Neural cell (in vitro differentiated cells): ENCODE measurements at regions not wholly inside any gene's neighbourhood (a gene's known extent, or its start where the extent isn't known, plus 50 kb on each side); places are given as distances from the start of the nearest gene placed in this dataset.
"Not testable (repeated sequence)": the region's sequence is repeated elsewhere in the genome, so short reads cannot be mapped to it uniquely, and the experiment has no call there.

Source experiments
- H2AFZ ChIP-seq: fragments of 200-600, 300-800 bp; sonication (generic), shearing (Covaris generic); 2 replicates; pipeline ENCODE4 v1.6.0; 2014; ENCODE audit warnings: low read depth, mild to moderate bottlenecking, antibody characterized with exemption, low read length, moderate library complexity
- H3F3A ChIP-seq: fragments of 200-600 bp; shearing (Covaris generic); 2 replicates; pipeline ENCODE4 v1.6.1; 2016; ENCODE audit warnings: mild to moderate bottlenecking, moderate library complexity, mixed read lengths, antibody characterized with exemption, low read length; ENCODE audit not compliant: insufficient read depth, poor library complexity, severe bottlenecking
- H3K27ac ChIP-seq: fragments of 200-600, 300-800 bp; sonication (generic), shearing (Covaris generic); 2 replicates; pipeline ENCODE4 v1.5.1; 2014; ENCODE audit warnings: mild to moderate bottlenecking, low read length, moderate library complexity
- H3K27me3 ChIP-seq: fragments of 300-800, 200-600 bp; sonication (generic), shearing (Covaris generic); 2 replicates; pipeline ENCODE4 v1.6.0; 2014; ENCODE audit warnings: mild to moderate bottlenecking, low read depth, low read length, moderate library complexity; ENCODE audit not compliant: insufficient read depth
- H3K36me3 ChIP-seq: fragments of 300-800, 200-600 bp; sonication (generic), shearing (Covaris generic); 2 replicates; pipeline ENCODE4 v1.5.1; 2014; ENCODE audit warnings: mild to moderate bottlenecking, antibody characterized with exemption, low read length, moderate library complexity; ENCODE audit not compliant: insufficient read depth
- H3K4me2 ChIP-seq: fragments of 300-800, 200-600 bp; sonication (generic), shearing (Covaris generic); 2 replicates; pipeline ENCODE4 v1.6.0; 2014; ENCODE audit warnings: mild to moderate bottlenecking, low read length
- H3K4me3 ChIP-seq: fragments of 300-800, 200-600 bp; sonication (generic), shearing (Covaris generic); 2 replicates; pipeline ENCODE4 v1.5.1; 2014; ENCODE audit warnings: mild to moderate bottlenecking, low read length, moderate library complexity
- H3K79me2 ChIP-seq: fragments of 200-600 bp; shearing (Covaris generic); replicated peaks from 2 replicates; pipeline ENCODE4 v1.6.0; 2014; ENCODE audit warnings: mild to moderate bottlenecking, low read length, moderate library complexity; ENCODE audit not compliant: insufficient read depth
- H3K9ac ChIP-seq: fragments of 300-800, 200-600 bp; sonication (generic), shearing (Covaris generic); 2 replicates; pipeline ENCODE4 v1.6.1; 2016; ENCODE audit warnings: mild to moderate bottlenecking, low read length, mixed read lengths
- H3K9me2 ChIP-seq: fragments of 200-600 bp; shearing (Covaris generic); 2 replicates; pipeline ENCODE4 v1.6.1; 2016; ENCODE audit warnings: mild to moderate bottlenecking, low read length, mixed read lengths; ENCODE audit not compliant: insufficient read depth
- H3K9me3 ChIP-seq: fragments of 200-600, 300-800 bp; sonication (generic), shearing (Covaris generic); 2 replicates; pipeline ENCODE4 v1.6.1; 2016; ENCODE audit warnings: mild to moderate bottlenecking, mixed run types, low read length, moderate library complexity, mixed read lengths
- H4K20me1 ChIP-seq: fragments of 200-600 bp; shearing (Covaris generic); 2 replicates; pipeline ENCODE4 v1.6.1; 2016; ENCODE audit warnings: mild to moderate bottlenecking, mixed run types; ENCODE audit not compliant: insufficient read depth
- EP300 ChIP-seq: fragments of 450-650 bp; conservative IDR thresholded peaks from 2 replicates; pipeline ENCODE4 v1.6.1; 2014; ENCODE audit warnings: antibody characterized with exemption, mild to moderate bottlenecking, moderate library complexity; ENCODE audit not compliant: poor library complexity, severe bottlenecking
- EZH2 ChIP-seq: fragments of 200-600, 300-800 bp; shearing (Covaris generic), sonication (generic); IDR thresholded peaks from 2 replicates; pipeline ENCODE4 v1.6.1; 2014; ENCODE audit warnings: antibody characterized with exemption, low read length, borderline replicate concordance, mild to moderate bottlenecking; ENCODE audit not compliant: insufficient read depth, poor library complexity, severe bottlenecking
- MXI1 ChIP-seq: fragments of 450-650 bp; conservative IDR thresholded peaks from 2 replicates; pipeline ENCODE4 v1.6.1; 2014; ENCODE audit warnings: antibody characterized with exemption, mild to moderate bottlenecking; ENCODE audit not compliant: poor library complexity, severe bottlenecking
- POLR2AphosphoS5 ChIP-seq: IDR thresholded peaks from 2 replicates; pipeline ENCODE4 v1.6.1; 2012
- RAD21 ChIP-seq: fragments of 450-650 bp; conservative IDR thresholded peaks from 2 replicates; pipeline ENCODE4 v1.6.1; 2014; ENCODE audit warnings: antibody characterized with exemption, mild to moderate bottlenecking, moderate library complexity
- SMC3 ChIP-seq: fragments of 450-650 bp; conservative IDR thresholded peaks from 2 replicates; pipeline ENCODE4 v1.6.1; 2014; ENCODE audit warnings: antibody characterized with exemption, mild to moderate bottlenecking, moderate library complexity; ENCODE audit not compliant: poor library complexity
- TAF1 ChIP-seq: IDR thresholded peaks from 2 replicates; pipeline ENCODE4 v1.6.1; 2012; ENCODE audit warnings: low read depth
- TF ChIP-seq, protein P1 (sequence below): IDR thresholded peaks from 2 replicates; pipeline ENCODE4 v1.6.1; 2012; ENCODE audit warnings: borderline replicate concordance
- TF ChIP-seq, protein P2 (sequence below): fragments of 450-650 bp; IDR thresholded peaks from 2 replicates; pipeline ENCODE4 v1.5.1; 2014; ENCODE audit warnings: antibody characterized with exemption, mild to moderate bottlenecking, moderate library complexity; ENCODE audit not compliant: poor library complexity, severe bottlenecking

DNA sequence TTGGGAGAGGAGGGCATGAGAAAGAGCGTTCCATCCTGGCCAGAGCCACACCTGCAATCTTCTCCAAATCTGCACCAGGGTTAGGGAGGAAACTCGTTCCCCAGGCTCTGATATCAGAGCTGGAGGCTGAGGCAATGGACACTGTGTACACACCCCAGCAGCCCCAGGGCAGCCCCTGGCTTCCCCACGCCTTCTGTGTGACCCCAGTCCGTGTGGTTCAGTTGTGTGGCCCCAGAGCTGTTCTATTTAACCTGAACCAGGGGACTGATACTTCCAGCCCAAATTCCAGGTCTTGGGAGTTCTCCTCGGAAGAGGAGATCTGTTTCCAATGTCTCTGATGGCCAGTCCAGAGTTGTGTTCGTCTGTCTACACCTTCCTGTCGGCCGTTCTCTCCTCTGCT, 242.6 kb upstream of the EXOC2 start:
- no peaks in the 10 kb centered on the region for H4K20me1 ChIP-seq
- no peak overlapping the region for H3K4me2 ChIP-seq
- H3K27me3 ChIP-seq = no peaks in the 10 kb centered on the region
- H3K36me3 ChIP-seq = no peaks in the 10 kb centered on the region
- no peak overlapping the region for H3K27ac ChIP-seq
- H3K79me2 ChIP-seq = no peaks in the 10 kb centered on the region
- H3K9me2 ChIP-seq = no peaks in the 10 kb centered on the region
- H3K9ac ChIP-seq = no peak overlapping the region
- no peak overlapping the region for H3K4me3 ChIP-seq
- no peaks in the 10 kb centered on the region for H3K9me3 ChIP-seq
- H2AFZ ChIP-seq = no peak overlapping the region
- no peak for TF ChIP-seq SMC3
- TF ChIP-seq EP300 = no peak
- no peak for TF ChIP-seq RAD21
- TF ChIP-seq TAF1 = no peak
- TF ChIP-seq EZH2 = no peak
- TF ChIP-seq, protein P1, sequence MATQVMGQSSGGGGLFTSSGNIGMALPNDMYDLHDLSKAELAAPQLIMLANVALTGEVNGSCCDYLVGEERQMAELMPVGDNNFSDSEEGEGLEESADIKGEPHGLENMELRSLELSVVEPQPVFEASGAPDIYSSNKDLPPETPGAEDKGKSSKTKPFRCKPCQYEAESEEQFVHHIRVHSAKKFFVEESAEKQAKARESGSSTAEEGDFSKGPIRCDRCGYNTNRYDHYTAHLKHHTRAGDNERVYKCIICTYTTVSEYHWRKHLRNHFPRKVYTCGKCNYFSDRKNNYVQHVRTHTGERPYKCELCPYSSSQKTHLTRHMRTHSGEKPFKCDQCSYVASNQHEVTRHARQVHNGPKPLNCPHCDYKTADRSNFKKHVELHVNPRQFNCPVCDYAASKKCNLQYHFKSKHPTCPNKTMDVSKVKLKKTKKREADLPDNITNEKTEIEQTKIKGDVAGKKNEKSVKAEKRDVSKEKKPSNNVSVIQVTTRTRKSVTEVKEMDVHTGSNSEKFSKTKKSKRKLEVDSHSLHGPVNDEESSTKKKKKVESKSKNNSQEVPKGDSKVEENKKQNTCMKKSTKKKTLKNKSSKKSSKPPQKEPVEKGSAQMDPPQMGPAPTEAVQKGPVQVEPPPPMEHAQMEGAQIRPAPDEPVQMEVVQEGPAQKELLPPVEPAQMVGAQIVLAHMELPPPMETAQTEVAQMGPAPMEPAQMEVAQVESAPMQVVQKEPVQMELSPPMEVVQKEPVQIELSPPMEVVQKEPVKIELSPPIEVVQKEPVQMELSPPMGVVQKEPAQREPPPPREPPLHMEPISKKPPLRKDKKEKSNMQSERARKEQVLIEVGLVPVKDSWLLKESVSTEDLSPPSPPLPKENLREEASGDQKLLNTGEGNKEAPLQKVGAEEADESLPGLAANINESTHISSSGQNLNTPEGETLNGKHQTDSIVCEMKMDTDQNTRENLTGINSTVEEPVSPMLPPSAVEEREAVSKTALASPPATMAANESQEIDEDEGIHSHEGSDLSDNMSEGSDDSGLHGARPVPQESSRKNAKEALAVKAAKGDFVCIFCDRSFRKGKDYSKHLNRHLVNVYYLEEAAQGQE = no peak
- TF ChIP-seq MXI1 = no peak
- TF ChIP-seq POLR2AphosphoS5 = no peak
- TF ChIP-seq, protein P2, sequence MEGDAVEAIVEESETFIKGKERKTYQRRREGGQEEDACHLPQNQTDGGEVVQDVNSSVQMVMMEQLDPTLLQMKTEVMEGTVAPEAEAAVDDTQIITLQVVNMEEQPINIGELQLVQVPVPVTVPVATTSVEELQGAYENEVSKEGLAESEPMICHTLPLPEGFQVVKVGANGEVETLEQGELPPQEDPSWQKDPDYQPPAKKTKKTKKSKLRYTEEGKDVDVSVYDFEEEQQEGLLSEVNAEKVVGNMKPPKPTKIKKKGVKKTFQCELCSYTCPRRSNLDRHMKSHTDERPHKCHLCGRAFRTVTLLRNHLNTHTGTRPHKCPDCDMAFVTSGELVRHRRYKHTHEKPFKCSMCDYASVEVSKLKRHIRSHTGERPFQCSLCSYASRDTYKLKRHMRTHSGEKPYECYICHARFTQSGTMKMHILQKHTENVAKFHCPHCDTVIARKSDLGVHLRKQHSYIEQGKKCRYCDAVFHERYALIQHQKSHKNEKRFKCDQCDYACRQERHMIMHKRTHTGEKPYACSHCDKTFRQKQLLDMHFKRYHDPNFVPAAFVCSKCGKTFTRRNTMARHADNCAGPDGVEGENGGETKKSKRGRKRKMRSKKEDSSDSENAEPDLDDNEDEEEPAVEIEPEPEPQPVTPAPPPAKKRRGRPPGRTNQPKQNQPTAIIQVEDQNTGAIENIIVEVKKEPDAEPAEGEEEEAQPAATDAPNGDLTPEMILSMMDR = no peak
- H3F3A ChIP-seq = no peaks in the 10 kb centered on the region

- Histone ChIP-seq H3K4me3 (no peak overlapping the region), H3K36me3 (no peaks in the 10 kb centered on the region), H3K9ac (no peak overlapping the region), H2AFZ (no peak overlapping the region), H4K20me1 (no peaks in the 10 kb centered on the region), H3K27me3 (no peaks in the 10 kb centered on the region), H3F3A (no peaks in the 10 kb centered on the region), H3K9me2 (no peaks in the 10 kb centered on the region), H3K27ac (no peak overlapping the region), H3K79me2 (no peaks in the 10 kb centered on the region), H3K4me2 (no peak overlapping the region), H3K9me3 (no peaks in the 10 kb centered on the region)
- TF ChIP-seq EP300 = no peak
- TF ChIP-seq SMC3 = no peak
- TF ChIP-seq TAF1 = no peak
- TF ChIP-seq MXI1 = no peak
- no peak for TF ChIP-seq EZH2
- TF ChIP-seq, protein P2 = no peak
Observed at GRCh38 chr6:934686-935085, 241.7 kb upstream of the EXOC2 start.

GRCh38 chr6:931919-932318, 239.0 kb upstream of the EXOC2 start:
- not testable (repeated sequence) for H3K4me3 ChIP-seq, H3K9me3 ChIP-seq, H3K9me2 ChIP-seq, H3K36me3 ChIP-seq, H3F3A ChIP-seq, H4K20me1 ChIP-seq, H2AFZ ChIP-seq, H3K79me2 ChIP-seq, H3K9ac ChIP-seq, H3K27ac ChIP-seq, H3K4me2 ChIP-seq, H3K27me3 ChIP-seq
